HPDE6-E6E7 (cell line): ENCODE measurements at regions not wholly inside any gene's neighbourhood (a gene's known extent, or its start where the extent isn't known, plus 50 kb on each side); places are given as distances from the start of the nearest gene placed in this dataset.
"Not testable (repeated sequence)": the region's sequence is repeated elsewhere in the genome, so short reads cannot be mapped to it uniquely, and the experiment has no call there.

Experiments used
- DNase-seq: peaks from one replicate; pipeline ENCODE4 v3.0.0; 2011; ENCODE audit warnings: missing footprints; ENCODE audit errors: extremely low spot score

- no peak for DNase-seq
Observed at GRCh38 chr12:92061061-92061460, 84.6 kb downstream of the BTG1 start.

- DNase-seq: peak; percentile 31
Observed at GRCh38 chr12:92059960-92060359, 85.7 kb downstream of the BTG1 start.

DNA sequence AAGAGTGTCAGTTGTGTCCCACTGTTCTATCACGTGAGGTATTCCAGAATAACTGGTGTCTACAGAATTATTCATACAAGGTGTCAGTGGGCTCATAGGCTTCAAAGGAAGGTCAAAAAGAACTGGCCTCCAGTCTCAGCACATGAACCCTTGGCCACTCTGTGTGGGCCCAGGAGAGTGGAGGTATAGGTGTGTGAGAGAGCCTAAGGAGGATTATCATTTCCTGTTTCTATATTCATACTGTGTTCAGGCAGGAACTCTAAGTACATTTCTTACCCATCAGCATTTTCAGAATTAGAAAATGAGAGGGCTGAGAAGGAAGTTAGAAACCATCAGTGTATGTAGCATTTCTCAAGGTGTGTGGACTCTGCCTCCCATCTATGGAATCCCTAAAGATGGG lies 87.0 kb downstream of the BTG1 start:
- DNase-seq: no peak

DNA sequence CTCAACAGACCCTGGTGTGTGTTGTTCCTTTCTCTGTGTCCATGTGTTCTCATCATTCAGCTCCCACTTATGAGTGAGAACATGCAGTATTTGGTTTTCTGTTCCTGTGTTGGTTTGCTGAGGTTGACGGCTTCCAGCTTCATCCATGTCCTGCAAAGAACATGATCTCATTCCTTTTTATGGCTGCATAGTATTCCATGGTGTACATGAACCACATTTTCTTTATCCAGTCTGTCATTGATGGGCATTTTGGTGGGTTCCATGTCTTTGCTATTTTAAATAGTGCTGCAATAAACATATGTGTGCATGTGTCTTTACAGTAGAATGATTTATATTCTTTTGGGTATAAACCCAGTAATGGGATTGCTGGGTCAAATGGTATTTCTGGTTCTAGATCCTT lies 88.9 kb downstream of the BTG1 start:
- not testable (repeated sequence) for DNase-seq

GRCh38 chr12:92056290-92056689 lies 89.4 kb downstream of the BTG1 start:
- DNase-seq: no peak

DNA sequence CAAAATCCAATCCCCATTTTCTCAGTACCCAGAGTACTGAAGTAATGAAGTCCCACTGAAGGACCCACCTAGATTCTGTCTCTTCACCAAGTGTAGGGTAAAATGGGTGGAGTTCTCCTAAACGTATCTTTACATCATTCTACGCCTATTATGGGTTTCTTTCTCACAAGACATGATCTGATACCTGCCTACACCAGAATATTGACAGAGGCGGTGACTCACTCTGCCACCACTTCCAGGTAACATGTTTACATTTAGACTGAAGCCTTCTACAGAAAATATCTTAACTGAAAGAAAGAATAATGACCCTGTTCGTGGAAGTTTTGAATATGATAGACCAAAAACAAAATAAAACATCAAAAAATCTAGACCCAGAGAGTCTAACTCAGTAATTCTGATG lies 89.8 kb downstream of the BTG1 start:
- peak; percentile 58 for DNase-seq

DNA sequence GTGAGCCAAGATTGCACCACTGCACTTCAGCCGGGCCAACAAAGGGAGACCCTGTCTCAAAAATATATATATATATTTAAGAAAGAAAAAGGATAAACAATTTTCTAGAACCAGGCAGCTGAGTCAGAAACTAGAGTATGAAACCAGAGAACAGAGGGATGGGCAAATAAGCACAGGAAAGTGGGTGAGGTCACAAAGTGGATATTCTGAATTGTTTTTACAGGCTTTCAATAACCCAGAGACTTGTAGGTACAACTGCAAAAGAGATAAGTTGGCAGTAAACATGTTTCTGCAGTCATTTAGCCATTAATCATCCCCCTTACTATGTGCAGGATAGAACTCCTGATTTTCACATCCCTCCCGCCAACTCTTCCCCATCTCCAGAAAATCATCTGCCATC lies 94.2 kb downstream of the BTG1 start:
- no peak for DNase-seq

GRCh38 chr12:92049403-92049802 lies 96.2 kb downstream of the BTG1 start:
- no peak for DNase-seq

- DNase-seq: no peak
Observed at GRCh38 chr12:92047393-92047826, 98.2 kb downstream of the BTG1 start.

DNA sequence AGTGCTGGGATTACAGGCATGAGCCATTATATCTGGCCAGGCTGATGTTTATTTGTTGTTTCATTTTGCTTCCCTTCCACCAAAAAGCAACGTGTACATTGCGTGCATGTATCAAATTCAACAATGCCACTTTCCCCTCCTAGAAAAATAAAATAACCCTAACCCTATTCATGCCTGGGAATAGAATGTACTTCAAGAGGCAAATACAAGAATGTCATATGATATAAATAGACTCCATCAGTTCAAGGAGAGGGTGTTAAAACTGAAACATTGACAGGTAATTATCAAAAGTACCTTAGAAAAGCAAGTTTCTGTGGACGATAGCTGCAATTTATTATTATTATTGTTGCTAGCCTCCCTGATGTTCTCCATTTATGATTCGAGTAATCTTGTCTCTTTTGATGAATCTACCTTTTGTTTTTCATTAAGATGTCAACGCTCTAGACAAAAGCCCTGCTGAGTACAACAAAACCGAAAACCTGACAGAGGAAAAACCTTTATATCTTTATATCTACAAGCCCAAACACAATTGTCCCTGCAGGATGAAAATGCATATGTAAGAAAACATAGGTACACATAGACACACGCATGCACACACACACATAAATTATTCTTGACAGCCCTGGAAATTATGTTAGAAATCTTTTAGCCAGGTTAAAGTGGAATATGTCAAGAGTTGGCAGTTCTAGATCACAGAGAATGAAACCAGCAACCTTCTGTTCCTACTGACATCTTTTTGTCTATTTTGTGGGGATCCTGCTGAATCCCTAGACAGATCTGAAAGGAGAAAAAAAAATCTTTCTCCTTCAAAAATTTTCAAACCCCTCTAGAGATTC lies 98.9 kb downstream of the BTG1 start:
- no peak for DNase-seq

DNA sequence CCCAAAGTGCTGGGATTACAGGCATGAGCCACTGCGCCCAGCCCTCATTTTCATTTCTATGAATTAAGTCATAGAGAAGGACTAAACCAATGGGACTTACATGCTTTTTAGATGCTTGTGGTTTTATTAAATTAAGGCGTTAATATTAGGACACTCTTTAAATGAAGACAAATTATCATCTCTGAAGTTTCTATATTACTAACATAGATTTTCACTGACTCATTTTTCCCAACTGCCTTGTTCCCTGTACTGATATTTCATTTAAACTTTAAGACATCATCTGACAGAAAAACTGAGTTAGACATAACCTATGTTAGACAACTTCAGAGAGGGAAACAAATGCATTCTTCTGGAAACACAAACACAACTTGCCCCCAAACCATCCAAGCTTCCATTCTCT lies 99.8 kb downstream of the BTG1 start:
- DNase-seq: no peak

DNA sequence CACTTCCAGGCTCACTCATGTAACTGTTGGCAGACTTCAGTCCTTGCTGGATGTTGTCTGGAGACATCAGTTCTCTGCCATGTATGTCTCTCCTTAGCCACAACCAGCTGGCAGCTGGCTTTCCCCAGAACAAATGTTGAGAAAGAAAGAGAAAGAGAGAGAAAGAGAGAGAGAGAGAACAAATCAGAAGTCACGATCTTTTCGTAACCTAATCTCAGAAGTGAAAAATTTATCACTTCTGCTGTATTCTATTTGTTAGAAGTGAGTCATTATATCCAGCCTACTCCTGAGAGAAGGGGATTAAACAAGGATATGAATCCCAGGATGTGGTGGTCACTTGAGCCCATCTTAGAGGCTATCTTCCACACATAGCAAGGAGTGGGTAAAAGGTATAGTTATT lies 101.2 kb downstream of the BTG1 start:
- DNase-seq: no peak

DNA sequence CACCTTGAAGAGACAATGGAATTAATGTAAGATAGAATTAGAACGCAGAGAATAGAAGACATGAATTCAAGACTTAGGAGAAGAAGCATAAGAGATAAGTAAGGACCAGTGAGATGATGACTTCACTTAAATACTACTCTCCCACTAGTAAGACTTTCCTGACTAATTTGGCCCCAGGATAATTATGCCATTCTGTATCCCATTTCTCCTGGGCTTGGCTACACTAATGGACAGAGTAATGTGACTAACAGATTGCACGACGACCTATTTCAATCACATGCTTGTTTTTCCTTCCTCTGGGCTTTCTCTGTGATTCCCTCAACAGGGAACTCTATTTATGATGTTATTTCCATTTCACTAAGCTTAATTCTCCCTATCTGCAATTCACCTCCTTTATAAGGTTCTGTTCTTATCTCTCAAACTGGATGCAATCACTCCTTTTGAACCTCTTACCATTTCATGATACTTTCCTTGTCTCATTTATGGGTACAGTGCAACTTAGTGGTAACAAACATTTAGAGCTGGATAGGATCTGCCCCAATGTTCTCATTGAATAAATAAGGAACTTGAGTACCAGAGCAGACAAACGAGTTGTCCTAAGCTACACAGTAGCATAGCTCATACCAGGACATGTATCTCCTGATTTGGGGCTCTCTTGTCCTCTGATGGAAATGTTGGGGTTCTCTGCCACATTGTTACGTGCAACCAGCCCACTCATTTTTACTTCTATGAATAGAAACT lies 102.7 kb downstream of the BTG1 start:
- DNase-seq: no peak

GRCh38 chr12:92041742-92042141 lies 103.9 kb downstream of the BTG1 start:
- DNase-seq: peak; percentile 13

GRCh38 chr12:92039046-92039445 lies 106.6 kb downstream of the BTG1 start:
- DNase-seq: no peak

DNA sequence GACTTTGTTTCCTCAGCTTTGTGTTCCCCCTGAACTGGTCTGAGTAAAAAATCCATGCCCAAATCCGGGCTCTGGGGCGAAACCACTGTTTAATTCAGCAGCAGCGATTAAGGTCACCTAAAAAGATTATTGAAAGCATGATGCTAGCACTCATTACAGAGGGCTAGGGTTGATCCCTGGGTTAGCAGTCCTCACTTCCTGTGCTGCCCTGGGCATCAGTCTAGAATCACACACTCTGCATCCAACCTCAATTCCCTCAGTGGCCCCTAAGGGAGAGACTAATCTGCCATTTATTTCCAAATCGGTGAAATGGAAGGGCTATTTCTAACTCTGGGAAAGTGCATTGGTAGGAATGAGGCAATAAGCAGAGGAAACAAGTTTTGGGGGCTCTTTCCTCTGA lies 107.2 kb downstream of the BTG1 start:
- no peak for DNase-seq

DNA sequence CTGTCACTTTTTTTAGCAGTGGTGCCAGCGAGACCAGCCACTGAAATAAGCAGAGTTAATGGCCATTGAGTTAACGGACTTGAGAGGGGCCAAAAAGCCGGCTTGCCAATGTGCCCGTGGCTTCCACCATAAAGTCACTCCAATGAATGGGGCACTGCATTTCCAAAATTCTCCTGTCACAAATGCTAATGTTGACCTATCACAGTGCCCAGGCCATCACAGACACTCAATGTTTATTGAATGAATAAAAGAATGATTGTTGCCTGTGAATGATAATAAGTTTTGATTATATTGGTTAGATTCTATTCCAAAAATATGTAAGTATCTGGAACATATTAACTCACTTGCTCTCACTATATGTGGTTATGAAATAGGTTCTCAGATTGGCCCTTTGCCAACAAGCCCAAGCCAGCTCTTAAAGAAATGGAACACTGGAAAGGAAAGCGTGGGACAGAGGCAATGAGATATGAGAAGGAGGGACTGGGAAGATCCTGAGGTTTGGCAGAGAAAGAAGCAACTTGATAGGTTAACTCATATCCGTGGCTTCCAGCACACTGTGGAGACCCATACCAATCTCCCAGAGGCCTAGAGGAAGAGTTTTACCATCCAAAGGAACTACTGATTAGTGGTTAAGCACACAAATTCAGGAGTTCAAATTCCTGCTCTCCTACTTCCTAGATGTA lies 108.7 kb downstream of the BTG1 start:
- no peak for DNase-seq

DNA sequence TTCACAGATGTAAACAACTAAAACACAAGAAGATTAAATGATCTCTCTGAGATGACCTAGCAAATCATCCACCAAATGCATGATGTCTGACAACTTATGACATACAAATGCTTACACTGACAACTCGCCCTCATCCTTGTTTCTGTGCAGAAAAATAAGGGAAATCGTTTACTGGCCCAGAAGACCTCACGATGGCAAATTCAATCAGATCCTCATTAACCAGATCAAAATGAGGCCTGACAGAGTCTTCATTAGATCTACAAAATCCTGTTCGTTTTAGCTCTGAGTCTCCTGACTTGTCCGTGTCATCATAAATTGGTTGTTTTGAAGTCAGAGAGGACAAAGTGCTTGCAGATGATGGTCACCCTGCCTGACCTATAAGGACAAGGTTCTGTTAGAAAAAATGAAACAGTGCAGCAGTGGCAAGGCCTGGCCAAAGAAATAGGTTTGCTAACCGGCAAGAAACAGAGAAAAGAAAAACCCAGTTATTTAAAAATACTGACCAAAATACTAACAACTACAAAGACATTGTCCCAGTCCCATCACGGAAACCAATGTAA lies 109.5 kb downstream of the BTG1 start:
- DNase-seq: no peak

DNA sequence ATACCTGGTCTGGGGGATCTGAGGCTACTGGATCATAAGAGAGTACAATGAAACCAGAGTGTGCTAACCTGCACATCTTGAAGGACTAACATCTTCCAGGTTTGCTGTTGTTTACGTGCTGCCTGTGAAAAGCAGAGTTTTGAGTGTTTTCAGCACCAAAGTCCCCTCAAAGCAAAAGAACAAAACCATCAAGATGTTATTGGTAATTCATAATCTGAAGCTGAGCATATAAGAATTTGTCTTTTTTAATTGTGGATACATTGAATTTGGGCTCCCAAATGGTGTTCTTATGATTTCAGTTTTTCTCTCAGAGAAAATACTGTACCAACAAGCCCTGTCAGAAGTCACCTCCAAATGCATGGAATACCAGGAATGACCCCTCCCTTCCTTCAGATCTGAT lies 110.2 kb downstream of the BTG1 start:
- no peak for DNase-seq

- DNase-seq: peak; percentile 77
Observed at GRCh38 chr12:92034858-92035401, 110.7 kb downstream of the BTG1 start.

GRCh38 chr12:92034083-92034482 lies 111.6 kb downstream of the BTG1 start:
- DNase-seq: no peak

DNA sequence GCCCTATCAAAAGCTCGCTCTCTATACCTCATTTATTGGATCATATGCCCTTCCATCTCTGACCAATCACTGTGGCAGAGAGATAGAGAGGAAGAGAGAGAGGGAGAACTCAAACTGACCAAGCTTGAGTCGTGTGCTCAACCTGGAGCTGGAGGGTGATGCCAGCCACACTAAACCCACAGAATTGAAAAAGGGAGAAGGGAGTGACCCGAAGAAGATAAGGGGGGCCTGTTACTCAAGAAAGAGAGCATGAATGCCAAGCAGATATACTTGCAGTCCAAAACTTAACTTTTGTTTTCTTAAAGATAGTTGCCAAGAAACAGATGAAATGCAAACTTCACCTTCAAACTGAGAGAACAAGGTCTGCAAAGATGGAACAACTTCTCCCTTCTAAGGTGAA lies 112.7 kb downstream of the BTG1 start:
- DNase-seq: no peak
